H1 (cell line): ENCODE measurements at regions not wholly inside any gene's neighbourhood (a gene's known extent, or its start where the extent isn't known, plus 50 kb on each side); places are given as distances from the start of the nearest gene placed in this dataset.

ENCODE experiments used
- EZH2 ChIP-seq: fragments of 200-600 bp; sonication (generic); IDR thresholded peaks from 2 replicates; pipeline ENCODE4 v1.7.1; 2012; ENCODE audit warnings: low read depth, mild to moderate bottlenecking, moderate library complexity, low read length, inconsistent platforms; ENCODE audit not compliant: severe bottlenecking
- FOSL1 ChIP-seq: IDR thresholded peaks from 2 replicates; pipeline ENCODE4 v1.6.1; 2011; ENCODE audit warnings: mild to moderate bottlenecking, low read depth, low read length, moderate library complexity; ENCODE audit not compliant: insufficient read depth
- HDAC6 ChIP-seq: IDR thresholded peaks from one replicate; pipeline ENCODE4 v1.7.1; 2012; ENCODE audit warnings: low read depth, mild to moderate bottlenecking, inconsistent platforms, low read length, moderate library complexity
- KDM4A ChIP-seq: IDR thresholded peaks from one replicate; pipeline ENCODE4 v1.7.1; 2012; ENCODE audit warnings: low read depth, mild to moderate bottlenecking, moderate library complexity, low read length, inconsistent platforms; ENCODE audit not compliant: severe bottlenecking
- NANOG ChIP-seq: IDR thresholded peaks from 2 replicates; pipeline ENCODE4 v1.6.1; 2011; ENCODE audit warnings: low read length, low read depth, mild to moderate bottlenecking, inconsistent platforms; ENCODE audit not compliant: insufficient read depth, poor library complexity, severe bottlenecking
- PHF8 ChIP-seq: fragments of 200-600 bp; sonication (generic); conservative IDR thresholded peaks from 2 replicates; pipeline ENCODE4 v1.7.1; 2012; ENCODE audit warnings: low read depth, mild to moderate bottlenecking, inconsistent platforms, low read length, moderate library complexity
- RAD21 ChIP-seq, 2 experiments: IDR thresholded peaks in 1 of 2; conservative IDR thresholded peaks in 1 of 2; 2 replicates each; pipeline ENCODE4 v1.6.1; 2011; ENCODE audit warnings: low read depth in 2 of 2, low read length in 2 of 2, improper control_type of control experiment in 1 of 2, inconsistent platforms in 1 of 2, mild to moderate bottlenecking in 1 of 2, moderate library complexity in 1 of 2
- RXRA ChIP-seq: IDR thresholded peaks from 2 replicates; pipeline ENCODE4 v1.6.1; 2011; ENCODE audit warnings: low read depth, mild to moderate bottlenecking, low read length, moderate library complexity; ENCODE audit not compliant: insufficient read depth

GRCh38 chr10:8298896-8299570, 244.5 kb downstream of the GATA3 start (continued):
- no peak for TF ChIP-seq PHF8
- no peak for TF ChIP-seq FOSL1
- no peak for TF ChIP-seq RXRA
- no peak for TF ChIP-seq HDAC6
- no peak for TF ChIP-seq KDM4A
- no peak for TF ChIP-seq EZH2
- no peak for TF ChIP-seq RAD21 (IDR thresholded peaks at IDR 0.05 in 1 of 2, conservative IDR thresholded peaks at IDR 0.05 in 1 of 2; ENCODE audit: low read depth in 2 of 2, low read length in 2 of 2)
- no peak for TF ChIP-seq NANOG
- TF ChIP-seq, all 59 proteins: peak for 0
